ENCODE measurements at regions not wholly inside any gene's neighbourhood (a gene's known extent, or its start where the extent isn't known, plus 50 kb on each side); places are given as distances from the start of the nearest gene placed in this dataset.

DNA sequence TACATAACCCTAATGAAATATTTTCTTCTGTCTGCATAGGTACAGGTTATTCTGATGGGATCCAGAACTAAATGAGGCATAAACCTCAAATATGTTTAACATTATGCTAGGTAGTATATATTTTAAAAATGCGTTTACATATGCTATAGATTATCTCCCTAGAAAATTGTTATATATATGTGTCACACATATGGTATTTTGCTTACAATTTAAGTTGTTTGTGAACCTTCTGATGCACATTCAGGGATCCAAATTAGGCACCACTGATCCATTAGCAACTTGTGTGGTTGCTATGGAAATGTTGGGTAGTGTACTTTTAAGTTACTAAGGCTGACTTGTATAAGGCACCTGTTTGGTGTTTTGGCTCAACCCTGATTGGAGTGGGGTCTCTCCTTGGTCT lies 456.7 kb downstream of the AEBP2 start:
- TF ChIP-seq, protein P1, sequence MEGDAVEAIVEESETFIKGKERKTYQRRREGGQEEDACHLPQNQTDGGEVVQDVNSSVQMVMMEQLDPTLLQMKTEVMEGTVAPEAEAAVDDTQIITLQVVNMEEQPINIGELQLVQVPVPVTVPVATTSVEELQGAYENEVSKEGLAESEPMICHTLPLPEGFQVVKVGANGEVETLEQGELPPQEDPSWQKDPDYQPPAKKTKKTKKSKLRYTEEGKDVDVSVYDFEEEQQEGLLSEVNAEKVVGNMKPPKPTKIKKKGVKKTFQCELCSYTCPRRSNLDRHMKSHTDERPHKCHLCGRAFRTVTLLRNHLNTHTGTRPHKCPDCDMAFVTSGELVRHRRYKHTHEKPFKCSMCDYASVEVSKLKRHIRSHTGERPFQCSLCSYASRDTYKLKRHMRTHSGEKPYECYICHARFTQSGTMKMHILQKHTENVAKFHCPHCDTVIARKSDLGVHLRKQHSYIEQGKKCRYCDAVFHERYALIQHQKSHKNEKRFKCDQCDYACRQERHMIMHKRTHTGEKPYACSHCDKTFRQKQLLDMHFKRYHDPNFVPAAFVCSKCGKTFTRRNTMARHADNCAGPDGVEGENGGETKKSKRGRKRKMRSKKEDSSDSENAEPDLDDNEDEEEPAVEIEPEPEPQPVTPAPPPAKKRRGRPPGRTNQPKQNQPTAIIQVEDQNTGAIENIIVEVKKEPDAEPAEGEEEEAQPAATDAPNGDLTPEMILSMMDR (conservative IDR thresholded peaks at IDR 0.05 in 1 of 2, IDR thresholded peaks at IDR 0.05 in 1 of 2; ENCODE audit: low read depth in 1 of 2, low read length in 2 of 2) = no peak
- no peak for TF ChIP-seq EZH2 (IDR thresholded peaks at IDR 0.05; ENCODE audit: low read length, missing control alignments)
- Histone ChIP-seq H3K27me3 (ENCODE audit: control insufficient read depth, insufficient read depth, low read length) (no peaks in the 10 kb centered on the region), H2AFZ (ENCODE audit: low read length) (no peak overlapping the region), H3K36me3 (ENCODE audit: control insufficient read depth, insufficient read depth, low read length) (no peaks in the 10 kb centered on the region), H3K79me2 (ENCODE audit: control insufficient read depth, insufficient read depth, low read length) (no peaks in the 10 kb centered on the region), H3K9me3 (ENCODE audit: control insufficient read depth, insufficient read depth, low read depth, low read length) (no peaks in the 10 kb centered on the region), H3K9ac (ENCODE audit: insufficient read depth, low read length) (no peak overlapping the region), H3K4me3 (replicated peaks in 1 of 4; ENCODE audit: control extremely low read depth in 1 of 4, insufficient read depth in 1 of 4, low read depth in 3 of 4, low read length in 4 of 4) (no peak overlapping the region), H3K27ac (ENCODE audit: insufficient read depth, low read length) (no peak overlapping the region), H3K4me1 (ENCODE audit: control insufficient read depth, extremely low read depth, insufficient read depth, low read length) (no peaks in the 10 kb centered on the region), H4K20me1 (ENCODE audit: control insufficient read depth, extremely low read depth, insufficient read depth, low read length) (no peaks in the 10 kb centered on the region), H3K4me2 (ENCODE audit: extremely low read depth, insufficient read depth, low read length) (no peak overlapping the region)
- no peak for DNase-seq (ENCODE audit: low read depth in 2 of 2)

- no peak overlapping the region for H3K27ac ChIP-seq (ENCODE audit: insufficient read depth, low read length)
- no peak overlapping the region for H2AFZ ChIP-seq (ENCODE audit: low read length)
- H3K9me3 ChIP-seq (ENCODE audit: control insufficient read depth, insufficient read depth, low read depth, low read length) = no peaks in the 10 kb centered on the region
- H3K4me1 ChIP-seq (ENCODE audit: control insufficient read depth, extremely low read depth, insufficient read depth, low read length) = no peaks in the 10 kb centered on the region
- TF ChIP-seq, protein P1 (conservative IDR thresholded peaks at IDR 0.05 in 1 of 2, IDR thresholded peaks at IDR 0.05 in 1 of 2; ENCODE audit: low read depth in 1 of 2, low read length in 2 of 2) = no peak
- no peak for TF ChIP-seq EZH2 (IDR thresholded peaks at IDR 0.05; ENCODE audit: low read length, missing control alignments)
- no peak overlapping the region for H3K9ac ChIP-seq (ENCODE audit: insufficient read depth, low read length)
- no peak overlapping the region for H3K4me3 ChIP-seq (replicated peaks in 1 of 4; ENCODE audit: control extremely low read depth in 1 of 4, insufficient read depth in 1 of 4, low read depth in 3 of 4, low read length in 4 of 4)
- no peaks in the 10 kb centered on the region for H3K36me3 ChIP-seq (ENCODE audit: control insufficient read depth, insufficient read depth, low read length)
- H3K79me2 ChIP-seq (ENCODE audit: control insufficient read depth, insufficient read depth, low read length) = no peaks in the 10 kb centered on the region
- H4K20me1 ChIP-seq (ENCODE audit: control insufficient read depth, extremely low read depth, insufficient read depth, low read length) = no peaks in the 10 kb centered on the region
- no peak overlapping the region for H3K4me2 ChIP-seq (ENCODE audit: extremely low read depth, insufficient read depth, low read length)
- no peaks in the 10 kb centered on the region for H3K27me3 ChIP-seq (ENCODE audit: control insufficient read depth, insufficient read depth, low read length)
- no peak for DNase-seq (ENCODE audit: low read depth in 2 of 2)
These were observed 457.2 kb downstream of the AEBP2 start for GRCh38 chr12:19896534-19896933.

- Histone ChIP-seq H3K9me3 (ENCODE audit: control insufficient read depth, insufficient read depth, low read depth, low read length) (no peaks in the 10 kb centered on the region), H3K27me3 (ENCODE audit: control insufficient read depth, insufficient read depth, low read length) (no peaks in the 10 kb centered on the region), H3K27ac (ENCODE audit: insufficient read depth, low read length) (no peak overlapping the region), H3K4me1 (ENCODE audit: control insufficient read depth, extremely low read depth, insufficient read depth, low read length) (no peaks in the 10 kb centered on the region), H3K36me3 (ENCODE audit: control insufficient read depth, insufficient read depth, low read length) (no peaks in the 10 kb centered on the region), H3K4me3 (replicated peaks in 1 of 4; ENCODE audit: control extremely low read depth in 1 of 4, insufficient read depth in 1 of 4, low read depth in 3 of 4, low read length in 4 of 4) (no peak overlapping the region), H3K9ac (ENCODE audit: insufficient read depth, low read length) (no peak overlapping the region), H4K20me1 (ENCODE audit: control insufficient read depth, extremely low read depth, insufficient read depth, low read length) (no peaks in the 10 kb centered on the region), H3K4me2 (ENCODE audit: extremely low read depth, insufficient read depth, low read length) (no peak overlapping the region), H3K79me2 (ENCODE audit: control insufficient read depth, insufficient read depth, low read length) (no peaks in the 10 kb centered on the region), H2AFZ (ENCODE audit: low read length) (no peak overlapping the region)
- DNase-seq (ENCODE audit: low read depth in 2 of 2) = no peak
- TF ChIP-seq EZH2 (IDR thresholded peaks at IDR 0.05; ENCODE audit: low read length, missing control alignments) = no peak
- TF ChIP-seq, protein P1 (conservative IDR thresholded peaks at IDR 0.05 in 1 of 2, IDR thresholded peaks at IDR 0.05 in 1 of 2; ENCODE audit: low read depth in 1 of 2, low read length in 2 of 2) = no peak
These were observed 458.7 kb downstream of the AEBP2 start for GRCh38 chr12:19897900-19898408.

Data from fibroblast of lung (primary cell).